ENCODE measurements at regions not wholly inside any gene's neighbourhood (a gene's known extent, or its start where the extent isn't known, plus 50 kb on each side); places are given as distances from the start of the nearest gene placed in this dataset.

DNA sequence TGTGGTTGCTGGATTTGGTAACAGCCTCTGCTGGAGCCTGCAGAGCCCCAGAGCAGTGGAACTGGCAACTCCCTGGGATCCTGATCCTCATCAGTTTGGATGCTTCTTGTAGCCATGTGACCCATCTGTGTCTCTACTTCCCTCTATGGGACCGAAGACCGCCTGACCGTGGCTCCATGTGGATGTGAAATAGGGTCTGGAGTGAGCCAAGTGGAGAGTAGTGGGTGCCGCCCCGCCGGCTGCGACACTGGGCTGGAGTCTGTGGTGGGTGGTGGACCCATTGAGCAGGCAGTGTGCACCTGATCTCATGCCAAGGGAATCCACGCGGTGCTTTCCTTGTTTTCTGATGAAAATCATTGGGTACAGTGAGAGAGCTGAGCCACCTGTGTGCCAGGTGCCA, 543.2 kb upstream of the B3GAT1 start:
- TF ChIP-seq, protein P1, sequence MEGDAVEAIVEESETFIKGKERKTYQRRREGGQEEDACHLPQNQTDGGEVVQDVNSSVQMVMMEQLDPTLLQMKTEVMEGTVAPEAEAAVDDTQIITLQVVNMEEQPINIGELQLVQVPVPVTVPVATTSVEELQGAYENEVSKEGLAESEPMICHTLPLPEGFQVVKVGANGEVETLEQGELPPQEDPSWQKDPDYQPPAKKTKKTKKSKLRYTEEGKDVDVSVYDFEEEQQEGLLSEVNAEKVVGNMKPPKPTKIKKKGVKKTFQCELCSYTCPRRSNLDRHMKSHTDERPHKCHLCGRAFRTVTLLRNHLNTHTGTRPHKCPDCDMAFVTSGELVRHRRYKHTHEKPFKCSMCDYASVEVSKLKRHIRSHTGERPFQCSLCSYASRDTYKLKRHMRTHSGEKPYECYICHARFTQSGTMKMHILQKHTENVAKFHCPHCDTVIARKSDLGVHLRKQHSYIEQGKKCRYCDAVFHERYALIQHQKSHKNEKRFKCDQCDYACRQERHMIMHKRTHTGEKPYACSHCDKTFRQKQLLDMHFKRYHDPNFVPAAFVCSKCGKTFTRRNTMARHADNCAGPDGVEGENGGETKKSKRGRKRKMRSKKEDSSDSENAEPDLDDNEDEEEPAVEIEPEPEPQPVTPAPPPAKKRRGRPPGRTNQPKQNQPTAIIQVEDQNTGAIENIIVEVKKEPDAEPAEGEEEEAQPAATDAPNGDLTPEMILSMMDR (IDR thresholded peaks at IDR 0.05; ENCODE audit: insufficient read depth, low read depth, low read length): no peak
- no peak for TF ChIP-seq EZH2 (IDR thresholded peaks at IDR 0.05; ENCODE audit: insufficient read depth, low read length)

All from astrocyte (in vitro differentiated cells and primary cell).